ENCODE measurements at regions not wholly inside any gene's neighbourhood (a gene's known extent, or its start where the extent isn't known, plus 50 kb on each side); places are given as distances from the start of the nearest gene placed in this dataset.

DNA sequence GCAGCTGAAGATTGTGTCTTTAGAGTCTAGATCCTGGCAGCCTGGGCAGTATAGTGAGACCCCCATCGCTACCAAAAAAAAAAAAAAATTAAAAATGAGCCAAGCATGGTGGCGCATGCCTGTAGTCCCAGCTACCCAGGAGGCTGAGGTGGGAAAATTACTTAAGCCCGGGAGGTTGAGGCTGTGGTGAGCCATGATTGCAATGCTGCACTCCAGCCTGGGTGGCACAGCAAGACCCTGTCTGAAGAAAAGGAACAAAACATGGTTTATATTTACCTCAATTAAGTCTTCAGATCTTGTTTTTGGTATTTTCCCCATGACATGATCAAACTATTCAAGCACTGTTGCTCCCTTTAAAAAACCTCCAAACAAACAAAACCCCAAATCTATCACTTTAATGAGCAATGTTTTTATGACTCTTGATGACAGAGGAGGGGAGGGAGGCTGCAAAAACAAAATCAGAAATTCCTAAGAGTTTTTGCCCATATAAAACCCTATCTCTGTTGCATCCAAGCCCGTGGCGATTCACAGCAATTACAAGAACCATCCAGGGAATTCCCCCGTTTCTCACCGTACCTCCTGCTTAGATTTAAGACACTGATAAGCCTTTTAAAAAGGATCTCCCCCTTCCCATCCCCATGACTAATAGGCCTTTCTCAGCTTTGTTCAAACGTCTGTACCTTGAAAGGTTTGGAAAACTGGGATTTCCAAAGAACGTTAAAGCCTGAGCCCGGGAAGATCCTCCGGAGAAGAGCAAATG lies 259.9 kb downstream of the BMP7 start:
- H3K4me2 ChIP-seq (ENCODE audit: low read length), result peak overlapping the region; percentile 26
- no peak overlapping the region for H3K4me3 ChIP-seq (replicated peaks in 1 of 2; ENCODE audit: low read depth in 1 of 2, low read length in 2 of 2)
- H2AFZ ChIP-seq (ENCODE audit: low read depth, low read length, poor library complexity, severe bottlenecking), result no peak overlapping the region
- no peaks in the 10 kb centered on the region for H3K27me3 ChIP-seq (ENCODE audit: insufficient read depth, low read length)
- H3K27ac ChIP-seq (ENCODE audit: low read depth, low read length), result no peak overlapping the region
- H4K20me1 ChIP-seq (ENCODE audit: insufficient read depth), result no peaks in the 10 kb centered on the region
- TF ChIP-seq SIN3A (IDR thresholded peaks at IDR 0.05; ENCODE audit: low read depth) (no peak), RAD21 (IDR thresholded peaks at IDR 0.05; ENCODE audit: low read depth) (no peak), EZH2phosphoT487 (IDR thresholded peaks at IDR 0.05; ENCODE audit: borderline replicate concordance) (no peak), ELF1 (IDR thresholded peaks at IDR 0.05; ENCODE audit: borderline replicate concordance, low read depth) (no peak), ZFX (IDR thresholded peaks at IDR 0.05) (no peak), JUND (IDR thresholded peaks at IDR 0.05) (no peak), TCF7L2 (IDR thresholded peaks at IDR 0.05; ENCODE audit: borderline replicate concordance, extremely low read depth, insufficient read depth, insufficient read length) (no peak), POLR2A (IDR thresholded peaks at IDR 0.05; ENCODE audit: borderline replicate concordance, extremely low read depth, insufficient read depth, insufficient read length) (no peak), POLR2AphosphoS5 (IDR thresholded peaks at IDR 0.05; ENCODE audit: low read depth, low read length) (no peak), SRF (IDR thresholded peaks at IDR 0.05; ENCODE audit: low read depth) (no peak), CBX3 (IDR thresholded peaks at IDR 0.05; ENCODE audit: low read depth) (no peak), CEBPB (IDR thresholded peaks at IDR 0.05; ENCODE audit: low read depth) (no peak), EZH2 (IDR thresholded peaks at IDR 0.05) (no peak), FOSL1 (IDR thresholded peaks at IDR 0.05; ENCODE audit: low read depth) (no peak), EGR1 (IDR thresholded peaks at IDR 0.05; ENCODE audit: low read depth) (no peak), YY1 (IDR thresholded peaks at IDR 0.05; ENCODE audit: extremely low read depth, insufficient replicate concordance, low read depth, low read length) (no peak)
- TF ChIP-seq, protein P1, sequence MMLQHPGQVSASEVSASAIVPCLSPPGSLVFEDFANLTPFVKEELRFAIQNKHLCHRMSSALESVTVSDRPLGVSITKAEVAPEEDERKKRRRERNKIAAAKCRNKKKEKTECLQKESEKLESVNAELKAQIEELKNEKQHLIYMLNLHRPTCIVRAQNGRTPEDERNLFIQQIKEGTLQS (IDR thresholded peaks at IDR 0.05), result no peak
- TF ChIP-seq, protein P2, sequence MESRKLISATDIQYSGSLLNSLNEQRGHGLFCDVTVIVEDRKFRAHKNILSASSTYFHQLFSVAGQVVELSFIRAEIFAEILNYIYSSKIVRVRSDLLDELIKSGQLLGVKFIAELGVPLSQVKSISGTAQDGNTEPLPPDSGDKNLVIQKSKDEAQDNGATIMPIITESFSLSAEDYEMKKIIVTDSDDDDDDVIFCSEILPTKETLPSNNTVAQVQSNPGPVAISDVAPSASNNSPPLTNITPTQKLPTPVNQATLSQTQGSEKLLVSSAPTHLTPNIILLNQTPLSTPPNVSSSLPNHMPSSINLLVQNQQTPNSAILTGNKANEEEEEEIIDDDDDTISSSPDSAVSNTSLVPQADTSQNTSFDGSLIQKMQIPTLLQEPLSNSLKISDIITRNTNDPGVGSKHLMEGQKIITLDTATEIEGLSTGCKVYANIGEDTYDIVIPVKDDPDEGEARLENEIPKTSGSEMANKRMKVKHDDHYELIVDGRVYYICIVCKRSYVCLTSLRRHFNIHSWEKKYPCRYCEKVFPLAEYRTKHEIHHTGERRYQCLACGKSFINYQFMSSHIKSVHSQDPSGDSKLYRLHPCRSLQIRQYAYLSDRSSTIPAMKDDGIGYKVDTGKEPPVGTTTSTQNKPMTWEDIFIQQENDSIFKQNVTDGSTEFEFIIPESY (IDR thresholded peaks at IDR 0.05; ENCODE audit: extremely low read depth, insufficient replicate concordance, low read length), result no peak
- TF ChIP-seq, protein P3, sequence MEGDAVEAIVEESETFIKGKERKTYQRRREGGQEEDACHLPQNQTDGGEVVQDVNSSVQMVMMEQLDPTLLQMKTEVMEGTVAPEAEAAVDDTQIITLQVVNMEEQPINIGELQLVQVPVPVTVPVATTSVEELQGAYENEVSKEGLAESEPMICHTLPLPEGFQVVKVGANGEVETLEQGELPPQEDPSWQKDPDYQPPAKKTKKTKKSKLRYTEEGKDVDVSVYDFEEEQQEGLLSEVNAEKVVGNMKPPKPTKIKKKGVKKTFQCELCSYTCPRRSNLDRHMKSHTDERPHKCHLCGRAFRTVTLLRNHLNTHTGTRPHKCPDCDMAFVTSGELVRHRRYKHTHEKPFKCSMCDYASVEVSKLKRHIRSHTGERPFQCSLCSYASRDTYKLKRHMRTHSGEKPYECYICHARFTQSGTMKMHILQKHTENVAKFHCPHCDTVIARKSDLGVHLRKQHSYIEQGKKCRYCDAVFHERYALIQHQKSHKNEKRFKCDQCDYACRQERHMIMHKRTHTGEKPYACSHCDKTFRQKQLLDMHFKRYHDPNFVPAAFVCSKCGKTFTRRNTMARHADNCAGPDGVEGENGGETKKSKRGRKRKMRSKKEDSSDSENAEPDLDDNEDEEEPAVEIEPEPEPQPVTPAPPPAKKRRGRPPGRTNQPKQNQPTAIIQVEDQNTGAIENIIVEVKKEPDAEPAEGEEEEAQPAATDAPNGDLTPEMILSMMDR (IDR thresholded peaks at IDR 0.05 in 2 of 3, conservative IDR thresholded peaks at IDR 0.05 in 1 of 3; ENCODE audit: borderline replicate concordance in 1 of 3, insufficient read depth in 1 of 3, low read depth in 2 of 3, low read length in 2 of 3), result no peak
- no peaks in the 10 kb centered on the region for H3K36me3 ChIP-seq (ENCODE audit: control insufficient read depth in 1 of 2, insufficient read depth in 2 of 2, low read length in 2 of 2)
- H3K4me1 ChIP-seq (ENCODE audit: control insufficient read depth in 1 of 2, insufficient read depth in 2 of 2, low read length in 2 of 2), result peaks cover 0 to 13% of the 10 kb centered on the region in 2 experiments; a peak in 2 of 4 replicates
- no peaks in the 10 kb centered on the region for H3K79me2 ChIP-seq (ENCODE audit: insufficient read depth, low read length)
- RAD21 ChIA-PET (ENCODE audit: low non-redundant PET in 1 of 2, low total read pairs in 2 of 2, uncharacterized antibody in 2 of 2, unreplicated experiment in 2 of 2), result no interaction called here
- intact Hi-C loops (cut with micrococcal nuclease), result no loop called here
- no TSS peak for BruUV-seq (replicated peaks)
- CTCF ChIA-PET, result interaction anchor here (0.7 kb wide), 1 partner anchor 9 kb away, joined by 3 read pairs; no protein-coding TSS in a partner anchor
- H3K9ac ChIP-seq (ENCODE audit: low read length), result no peak overlapping the region
- DNase-seq (ENCODE audit: low read depth, low spot score), result no peak
- POLR2A ChIA-PET, result no interaction called here
- no peaks in the 10 kb centered on the region for H3K9me3 ChIP-seq (ENCODE audit: control insufficient read depth in 1 of 2, insufficient read depth in 1 of 2, low read depth in 1 of 2, low read length in 2 of 2)
- H3K9me2 ChIP-seq (ENCODE audit: insufficient read depth), result no peaks in the 10 kb centered on the region
- no peak for ATAC-seq
